HepG2 (cell line): ENCODE measurements at regions not wholly inside any gene's neighbourhood (a gene's known extent, or its start where the extent isn't known, plus 50 kb on each side); places are given as distances from the start of the nearest gene placed in this dataset.

Experiments
- ATAC-seq: fragments of 200-7000 bp; cut with Tn5 transposase; 3 replicates; pipeline ENCODE4 v1.9.1; 2020; ENCODE audit warnings: mild to moderate bottlenecking, moderate library complexity
- BruUV-seq: library from RNA; stranded (reverse); fragments of 400-500 nt; replicated peaks from 2 replicates; lab custom pipeline; 2021; lab: Mats Ljungman, UMichigan
- CTCF ChIA-PET: fragments of 300-600 bp; formaldehyde crosslinking; extraction: SDS; loops from one replicate; lab custom pipeline; 2021; ENCODE audit warnings: low total read pairs, inconsistent platforms, low intra/inter-chr PET ratio; lab: Yijun Ruan, JAX
- POLR2A ChIA-PET: fragments of 350-600 bp; sonication (Branson Sonifier 250); formaldehyde crosslinking; loops from one replicate; lab custom pipeline; 2020; ENCODE audit warnings: antibody characterized with exemption, inconsistent platforms; lab: Yijun Ruan, JAX
- DNase-seq: peaks from one replicate; pipeline ENCODE4 v3.0.0-alpha.2; 2015; ENCODE audit warnings: low spot score
- FAIRE-seq: peaks from 3 replicates; lab custom pipeline; 2011; peaks lifted over from hg19 to GRCh38; lab: Jason Lieb, UNC
- H2AFZ ChIP-seq: one replicate; pipeline ENCODE4 v1.6.1; 2011; ENCODE audit warnings: low read length, inconsistent platforms
- H3K27ac ChIP-seq: fragments of 300-600 bp; 3 replicates; pipeline ENCODE4 v1.8.0; 2011; ENCODE audit warnings: mixed run types, mild to moderate bottlenecking, mixed read lengths, low read length, inconsistent platforms; ENCODE audit not compliant: insufficient read depth; ENCODE audit errors: extremely low read length
- H3K27me3 ChIP-seq, 2 experiments: fragments of 200-600 bp in 1 of 2; 2 replicates in 1 of 2; 3 replicates in 1 of 2; pipeline versions ENCODE4 v1.6.0 to v1.8.0; 2011; ENCODE audit warnings: low read length in 2 of 2, mild to moderate bottlenecking in 2 of 2, moderate library complexity in 2 of 2, inconsistent platforms in 1 of 2; ENCODE audit not compliant: insufficient read depth in 2 of 2, control insufficient read depth in 1 of 2
- H3K36me3 ChIP-seq, 2 experiments: fragments of 200-600 bp in 1 of 2; replicated peaks in 1 of 2; 2 replicates in 1 of 2; 3 replicates in 1 of 2; pipeline versions ENCODE4 v1.5.1 to v1.8.0; 2011; ENCODE audit warnings: low read length in 2 of 2, inconsistent platforms in 1 of 2; ENCODE audit not compliant: insufficient read depth in 2 of 2, control insufficient read depth in 1 of 2
- H3K4me1 ChIP-seq: 2 replicates; pipeline ENCODE4 v1.5.1; 2012; ENCODE audit warnings: low read length, inconsistent platforms; ENCODE audit not compliant: insufficient read depth
- H3K4me2 ChIP-seq: 2 replicates; pipeline ENCODE4 v1.6.0; 2011; ENCODE audit warnings: low read depth, low read length, inconsistent platforms
- H3K4me3 ChIP-seq, 3 experiments: fragments of 200-600 bp in 1 of 3; sonication (generic), shearing (Covaris generic) in 1 of 3; replicated peaks in 1 of 3; 2 replicates each; pipeline ENCODE4 v1.5.1; 2011 to 2016; ENCODE audit warnings: low read length in 3 of 3, inconsistent platforms in 2 of 3, low read depth in 2 of 3, mild to moderate bottlenecking in 2 of 3, control low read depth in 1 of 3, mixed read lengths in 1 of 3; ENCODE audit not compliant: insufficient read depth in 1 of 3
- H3K79me2 ChIP-seq: one replicate; pipeline ENCODE4 v1.6.1; 2011; ENCODE audit warnings: low read length, inconsistent platforms; ENCODE audit not compliant: insufficient read depth
- H3K9ac ChIP-seq: 2 replicates; pipeline ENCODE4 v1.6.0; 2011; ENCODE audit warnings: mild to moderate bottlenecking, low read depth, low read length, inconsistent platforms; ENCODE audit not compliant: insufficient read depth
- H3K9me3 ChIP-seq: 2 replicates; pipeline ENCODE4 v1.5.1; 2012; ENCODE audit warnings: mild to moderate bottlenecking, low read length
- H4K20me1 ChIP-seq: 2 replicates; pipeline ENCODE4 v1.6.0; 2011; ENCODE audit warnings: inconsistent platforms, mild to moderate bottlenecking, low read length, moderate library complexity; ENCODE audit not compliant: insufficient read depth
- BRD4 ChIP-seq: sonication (generic); formaldehyde crosslinking; IDR thresholded peaks from 2 replicates; pipeline ENCODE4 v1.4.0; 2020; ENCODE audit warnings: missing genetic modification reagents
- ZNF333 ChIP-seq: sonication (generic); formaldehyde crosslinking; IDR thresholded peaks from 2 replicates; pipeline ENCODE4 v1.4.0; 2020; ENCODE audit warnings: mild to moderate bottlenecking, missing genetic modification reagents, borderline replicate concordance
- WGBS: methylation state at CpG from one replicate; pipeline ENCODE4 v1.1.6; 2017; ENCODE audit warnings: low lambda C conversion rate; 5-methylcytosine and 5-hydroxymethylcytosine counted together
- in situ Hi-C: cut with HindIII; loops from 2 replicates; pipeline ENCODE4 v1.10.0; 2017; ENCODE audit warnings: low pct_unique_long_range_greater_than_20kb; ENCODE audit not compliant: extremely low pct_ligation_motif_present
- intact Hi-C: fragments of 100-400 bp; cut with micrococcal nuclease; formaldehyde crosslinking; loops from one replicate; pipeline ENCODE4 v1.10.0; 2022; ENCODE audit not compliant: unreplicated experiment
- TF ChIP-seq, protein P1 (sequence below), 2 experiments: sonication (generic) in 1 of 2; formaldehyde crosslinking in 1 of 2; IDR thresholded peaks; 2 replicates each; pipeline versions ENCODE4 v1.5.1 to v1.6.1; 2011 to 2020; ENCODE audit warnings: borderline replicate concordance in 1 of 2, low read depth in 1 of 2, low read length in 1 of 2, mild to moderate bottlenecking in 1 of 2, missing genetic modification reagents in 1 of 2, moderate library complexity in 1 of 2

DNA sequence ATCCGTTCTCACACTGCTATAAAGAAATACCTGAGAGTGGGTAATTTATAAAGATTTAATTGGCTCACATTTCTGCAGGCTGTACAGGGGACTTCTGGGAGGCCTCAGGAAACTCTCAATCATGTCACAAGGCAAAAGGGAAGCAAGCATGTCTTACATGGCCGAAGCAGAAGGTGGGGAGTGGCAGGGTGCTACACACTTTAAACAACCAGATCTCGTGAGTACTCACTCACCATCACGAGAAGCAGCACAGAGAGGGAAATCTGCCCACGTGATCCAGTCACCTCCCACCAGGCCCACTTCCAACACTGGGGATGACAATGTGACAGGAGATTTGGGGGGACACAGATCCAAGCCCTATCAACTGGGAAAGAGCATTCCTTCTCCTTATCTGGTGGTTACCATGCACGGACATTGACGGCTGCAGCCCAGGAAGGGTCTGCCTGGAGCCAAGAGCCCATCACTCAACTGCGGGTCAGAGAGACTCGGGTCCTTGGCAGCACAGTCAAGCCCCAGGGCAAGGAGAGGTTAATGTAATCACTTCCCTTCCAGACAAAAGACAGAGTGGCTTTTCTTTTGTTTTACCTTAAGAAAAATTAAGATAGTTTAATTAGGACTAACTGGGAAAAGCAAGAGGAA, 112.3 kb upstream of the CST7 start:
- BruUV-seq: no TSS peak
- in situ Hi-C loops (loop anchor here (10.0 kb wide), 1 partner anchor 58 kb away; no protein-coding TSS in a partner anchor), intact Hi-C loops (no loop called here)
- H4K20me1 ChIP-seq: no peaks in the 10 kb centered on the region
- no peak overlapping the region for H3K4me2 ChIP-seq
- no peak overlapping the region for H3K9ac ChIP-seq
- no peaks in the 10 kb centered on the region for H3K79me2 ChIP-seq
- ChIA-PET POLR2A (no interaction called here), CTCF (no interaction called here)
- 18% methylated on average over 9 of the region's 9 CpGs for WGBS
- DNase-seq (no peak), ATAC-seq (no peak), FAIRE-seq (no peak)
- H2AFZ ChIP-seq: no peak overlapping the region
- no peaks in the 10 kb centered on the region for H3K9me3 ChIP-seq
- no peaks in the 10 kb centered on the region for H3K4me1 ChIP-seq
- H3K4me3 ChIP-seq: no peak overlapping the region
- peaks cover 0 to 12% of the 10 kb centered on the region in 2 experiments; a peak in 1 of 5 replicates for H3K27me3 ChIP-seq
- no peak overlapping the region for H3K27ac ChIP-seq
- H3K36me3 ChIP-seq: no peaks in the 10 kb centered on the region
- 0 out of 2 replicates have a peak, but pooled peaks have one; percentile 32 for TF ChIP-seq BRD4 (CRISPR knock-in tag)
- no peak for TF ChIP-seq ZNF333 (CRISPR knock-in tag)
- TF ChIP-seq, protein P1, sequence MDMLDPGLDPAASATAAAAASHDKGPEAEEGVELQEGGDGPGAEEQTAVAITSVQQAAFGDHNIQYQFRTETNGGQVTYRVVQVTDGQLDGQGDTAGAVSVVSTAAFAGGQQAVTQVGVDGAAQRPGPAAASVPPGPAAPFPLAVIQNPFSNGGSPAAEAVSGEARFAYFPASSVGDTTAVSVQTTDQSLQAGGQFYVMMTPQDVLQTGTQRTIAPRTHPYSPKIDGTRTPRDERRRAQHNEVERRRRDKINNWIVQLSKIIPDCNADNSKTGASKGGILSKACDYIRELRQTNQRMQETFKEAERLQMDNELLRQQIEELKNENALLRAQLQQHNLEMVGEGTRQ (IDR thresholded peaks at IDR 0.05; ENCODE audit: low read depth, low read length): peak; percentile 33; the same call in 1 of the 2 replicates
- TF ChIP-seq, protein P1 (CRISPR knock-in tag; IDR thresholded peaks at IDR 0.05; ENCODE audit: borderline replicate concordance): no peak
